ENCODE measurements at regions not wholly inside any gene's neighbourhood (a gene's known extent, or its start where the extent isn't known, plus 50 kb on each side); places are given as distances from the start of the nearest gene placed in this dataset.

GRCh38 chr7:41121228-41121627 lies 581.7 kb downstream of the INHBA start:
- ChIA-PET POLR2A (ENCODE audit: partially characterized antibody) (no interaction called here), CTCF (ENCODE audit: partially characterized antibody) (interaction anchor here (1.0 kb wide), 1 partner anchor 590 kb away, joined by 3 read pairs; no protein-coding TSS in a partner anchor)
- no peaks in the 10 kb centered on the region for H3K79me1 ChIP-seq (ENCODE audit: low read depth, low read length)
- no peak for TF ChIP-seq EP300 (IDR thresholded peaks at IDR 0.05; ENCODE audit: borderline replicate concordance in 1 of 2, low read depth in 2 of 2, low read length in 2 of 2)
- TF ChIP-seq EGR1 (IDR thresholded peaks at IDR 0.05; ENCODE audit: borderline replicate concordance, low read depth, low read length), result no peak
- TF ChIP-seq GTF2F1 (IDR thresholded peaks at IDR 0.05; ENCODE audit: borderline replicate concordance, low read depth, low read length), result no peak
- TF ChIP-seq ATF2 (IDR thresholded peaks at IDR 0.05; ENCODE audit: low read length), result no peak
- no peak for TF ChIP-seq PHF8 (conservative IDR thresholded peaks at IDR 0.05; ENCODE audit: low read depth, low read length)
- TF ChIP-seq TBP (IDR thresholded peaks at IDR 0.05; ENCODE audit: low read depth, low read length), result no peak
- TF ChIP-seq SP2 (IDR thresholded peaks at IDR 0.05; ENCODE audit: low read length), result no peak
- no peak for TF ChIP-seq BRCA1 (IDR thresholded peaks at IDR 0.05; ENCODE audit: low read depth, low read length)
- no peak for TF ChIP-seq ATF3 (IDR thresholded peaks at IDR 0.05; ENCODE audit: insufficient read depth, low read depth, low read length)
- TF ChIP-seq ZNF274 (IDR thresholded peaks at IDR 0.05; ENCODE audit: borderline replicate concordance, extremely low read depth, low read length), result no peak
- H3K4me2 ChIP-seq (ENCODE audit: insufficient read depth in 1 of 2, low read depth in 2 of 2, low read length in 2 of 2), result no peak overlapping the region
- H3K23me2 ChIP-seq (ENCODE audit: low read depth, low read length), result no peaks in the 10 kb centered on the region
- no peak overlapping the region for H3K9ac ChIP-seq (replicated peaks in 1 of 4; ENCODE audit: extremely low read depth in 1 of 4, low read depth in 3 of 4, low read length in 3 of 4)
- no peaks in the 10 kb centered on the region for H3K27me3 ChIP-seq (replicated peaks in 1 of 4; ENCODE audit: control insufficient read depth in 3 of 4, extremely low read depth in 1 of 4, insufficient read depth in 3 of 4, low read length in 3 of 4)
- no peak overlapping the region for H2BK12ac ChIP-seq (ENCODE audit: low read depth, low read length)
- H3K36me3 ChIP-seq (ENCODE audit: control insufficient read depth in 2 of 4, insufficient read depth in 4 of 4, low read length in 3 of 4), result no peaks in the 10 kb centered on the region
- no peak overlapping the region for H2AFZ ChIP-seq (ENCODE audit: low read length)
- H2BK15ac ChIP-seq (ENCODE audit: low read length), result no peak overlapping the region
- H4K91ac ChIP-seq (replicated peaks; ENCODE audit: insufficient read length, low read length), result no peak overlapping the region
- H4K20me1 ChIP-seq (replicated peaks in 1 of 2; ENCODE audit: control insufficient read depth in 1 of 2, insufficient read depth in 2 of 2, low read length in 2 of 2), result no peaks in the 10 kb centered on the region
- no peak overlapping the region for H4K5ac ChIP-seq (ENCODE audit: insufficient read length, low read depth, low read length)
- H3K18ac ChIP-seq (ENCODE audit: extremely low read depth, low read length), result no peak overlapping the region
- FAIRE-seq (no peak), DNase-seq (ENCODE audit: low read depth in 1 of 2, low spot score in 2 of 2) (no peak)
- H3K14ac ChIP-seq (ENCODE audit: insufficient read length), result no peak overlapping the region
- no peak overlapping the region for H3K4ac ChIP-seq (replicated peaks; ENCODE audit: insufficient read length, low read depth, low read length)
- H2BK20ac ChIP-seq (ENCODE audit: low read length), result no peak overlapping the region
- H3K27ac ChIP-seq (ENCODE audit: low read depth, low read length), result no peak overlapping the region
- no peaks in the 10 kb centered on the region for H3K79me2 ChIP-seq (ENCODE audit: control insufficient read depth in 1 of 2, insufficient read depth in 2 of 2, low read length in 2 of 2)
- no peak overlapping the region for H2AK5ac ChIP-seq (ENCODE audit: low read depth, low read length)
- H3K23ac ChIP-seq (ENCODE audit: insufficient read length), result no peak overlapping the region
- no peaks in the 10 kb centered on the region for H3K9me3 ChIP-seq (ENCODE audit: insufficient read depth in 2 of 2, low read depth in 1 of 2, low read length in 1 of 2)
- H3K4me3 ChIP-seq (ENCODE audit: extremely low read depth in 1 of 4, insufficient read depth in 2 of 4, low read depth in 3 of 4, low read length in 4 of 4), result no peak overlapping the region
- H2BK120ac ChIP-seq (replicated peaks; ENCODE audit: low read depth, low read length), result no peak overlapping the region
- no peak overlapping the region for H2BK5ac ChIP-seq (ENCODE audit: low read depth, low read length)
- H3K4me1 ChIP-seq (replicated peaks in 1 of 4; ENCODE audit: control insufficient read depth in 3 of 4, insufficient read depth in 4 of 4, low read length in 3 of 4), result no peaks in the 10 kb centered on the region; a peak in 1 of 7 replicates
- H4K8ac ChIP-seq (ENCODE audit: extremely low read depth, insufficient read depth, low read length), result no peak overlapping the region
- no peak overlapping the region for H3K56ac ChIP-seq (replicated peaks; ENCODE audit: insufficient read length, low read depth, low read length)
